T-cell (primary cell): ENCODE measurements at regions not wholly inside any gene's neighbourhood (a gene's known extent, or its start where the extent isn't known, plus 50 kb on each side); places are given as distances from the start of the nearest gene placed in this dataset.
"Not testable (repeated sequence)": the region's sequence is repeated elsewhere in the genome, so short reads cannot be mapped to it uniquely, and the experiment has no call there.

Experiments
- ATAC-seq, 4 experiments: fragments of 200-7000 bp in 3 of 4; fragments of 150-1000 bp in 1 of 4; cut with Tn5 transposase; replicated peaks in 1 of 4; 1 replicate in 3 of 4; 2 replicates in 1 of 4; pipeline ENCODE4 v1.10.0; 2021; ENCODE audit warnings: moderate library complexity in 3 of 4, mild to moderate bottlenecking in 2 of 4, moderate number of reproducible peaks in 1 of 4
- CTCF ChIA-PET, 2 donors: fragments of 300-600 bp; sonication (Branson Sonifier 250); formaldehyde crosslinking; loops; one replicate each; lab custom pipeline; 2022; ENCODE audit warnings: antibody characterized with exemption in 2 of 2; lab: Charles Lee
- POLR2A ChIA-PET, 2 donors: fragments of 300-600 bp; sonication (Branson Sonifier 250); formaldehyde crosslinking; loops; one replicate each; lab custom pipeline; 2022; ENCODE audit warnings: antibody characterized with exemption in 2 of 2; lab: Charles Lee
- DNase-seq, 35 experiments: peaks; one replicate each; pipeline versions ENCODE4 v3.0.0 to v3.0.0-alpha.2; 2013 to 2023
- H3K27ac ChIP-seq: one replicate; pipeline ENCODE4 v1.5.1; 2013; ENCODE audit warnings: low read length
- H3K27me3 ChIP-seq, 2 experiments: replicated peaks in 1 of 2; 1 replicate in 1 of 2; 2 replicates in 1 of 2; pipeline versions ENCODE4 v1.6.1 to v1.7.0; 2013; ENCODE audit warnings: low read length in 1 of 2, mixed read lengths in 1 of 2; ENCODE audit not compliant: control insufficient read depth in 2 of 2, insufficient read depth in 2 of 2; ENCODE audit errors: extremely low read depth in 1 of 2
- H3K36me3 ChIP-seq, 2 donors: 1 replicate in 1 of 2; 2 replicates in 1 of 2; pipeline versions ENCODE4 v1.6.1 to v1.7.0; 2013; ENCODE audit warnings: low read length in 1 of 2; ENCODE audit not compliant: control insufficient read depth in 2 of 2, insufficient read depth in 1 of 2; ENCODE audit errors: extremely low read depth in 1 of 2
- H3K4me1 ChIP-seq, 2 experiments: 1 replicate in 1 of 2; 2 replicates in 1 of 2; pipeline versions ENCODE4 v1.6.1 to v1.7.0; 2013; ENCODE audit warnings: low read length in 2 of 2, mixed read lengths in 1 of 2; ENCODE audit not compliant: insufficient read depth in 2 of 2, control insufficient read depth in 1 of 2; ENCODE audit errors: extremely low read depth in 1 of 2
- H3K4me3 ChIP-seq, 2 donors: 1 replicate in 1 of 2; 2 replicates in 1 of 2; pipeline versions ENCODE4 v1.5.1 to v1.7.0; 2013; ENCODE audit warnings: mild to moderate bottlenecking in 2 of 2, low read length in 1 of 2, moderate library complexity in 1 of 2; ENCODE audit not compliant: control insufficient read depth in 1 of 2; ENCODE audit errors: extremely low read depth in 1 of 2
- H3K9me3 ChIP-seq: 2 replicates; pipeline ENCODE4 v1.7.0; 2013
- H3K27ac Mint-ChIP-seq, 2 donors: one replicate each; pipeline ENCODE4 v1.8.0; 2020 to 2021; ENCODE audit warnings: mild to moderate bottlenecking in 2 of 2, mixed read lengths in 2 of 2
- H3K27me3 Mint-ChIP-seq, 2 donors: one replicate each; pipeline ENCODE4 v1.8.0; 2021 to 2022; ENCODE audit warnings: mixed read lengths in 2 of 2
- H3K36me3 Mint-ChIP-seq: one replicate; pipeline ENCODE4 v1.8.0; 2021; ENCODE audit warnings: mixed read lengths
- H3K4me1 Mint-ChIP-seq, 3 donors: one replicate each; pipeline ENCODE4 v1.8.0; 2020 to 2022; ENCODE audit warnings: mixed read lengths in 3 of 3, mild to moderate bottlenecking in 1 of 3
- H3K4me3 Mint-ChIP-seq, 3 donors: one replicate each; pipeline ENCODE4 v1.8.0; 2020 to 2022; ENCODE audit warnings: mild to moderate bottlenecking in 3 of 3, mixed read lengths in 3 of 3, moderate library complexity in 3 of 3
- H3K9me3 Mint-ChIP-seq, 3 donors: one replicate each; pipeline ENCODE4 v1.8.0; 2020 to 2022; ENCODE audit warnings: mixed read lengths in 3 of 3
- WGBS: methylation state at CpG from one replicate; pipeline ENCODE4 v1.1.5; 2013; ENCODE audit warnings: missing lambda C conversion rate; ENCODE audit not compliant: insufficient coverage; 5-methylcytosine and 5-hydroxymethylcytosine counted together

DNA sequence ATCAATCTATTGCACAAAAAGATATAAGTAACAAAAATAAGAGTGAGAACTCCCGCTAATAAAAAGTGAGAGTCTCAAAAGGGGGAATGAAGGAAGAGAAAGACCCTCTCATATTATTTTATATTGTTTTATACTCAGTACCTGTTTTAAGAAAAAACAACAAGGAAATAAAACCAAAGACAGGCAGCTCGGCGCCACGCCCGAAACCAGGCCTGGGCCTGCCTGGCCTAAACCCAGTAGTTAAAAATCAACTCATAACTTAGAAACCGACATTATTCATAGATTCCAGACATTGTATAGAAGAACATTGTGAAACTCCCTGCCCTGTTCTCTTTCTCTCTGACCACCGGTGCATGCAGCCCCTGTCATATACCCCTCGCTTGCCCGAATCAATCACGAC, 731.8 kb downstream of the COL12A1 start:
- H3K27me3 ChIP-seq, DNase-seq, H3K27ac Mint-ChIP-seq, H3K9me3 ChIP-seq, H3K4me3 ChIP-seq, CTCF ChIA-PET, H3K36me3 ChIP-seq, H3K4me3 Mint-ChIP-seq, H3K27ac ChIP-seq, H3K27me3 Mint-ChIP-seq, POLR2A ChIA-PET, H3K36me3 Mint-ChIP-seq, H3K4me1 Mint-ChIP-seq, ATAC-seq, H3K4me1 ChIP-seq: not testable (repeated sequence)
- WGBS, result 93% methylated on average over 7 of the region's 10 CpGs
- H3K9me3 Mint-ChIP-seq, result peaks cover 0 to 10% (median 0%) of the 10 kb centered on the region in 3 donors

DNA sequence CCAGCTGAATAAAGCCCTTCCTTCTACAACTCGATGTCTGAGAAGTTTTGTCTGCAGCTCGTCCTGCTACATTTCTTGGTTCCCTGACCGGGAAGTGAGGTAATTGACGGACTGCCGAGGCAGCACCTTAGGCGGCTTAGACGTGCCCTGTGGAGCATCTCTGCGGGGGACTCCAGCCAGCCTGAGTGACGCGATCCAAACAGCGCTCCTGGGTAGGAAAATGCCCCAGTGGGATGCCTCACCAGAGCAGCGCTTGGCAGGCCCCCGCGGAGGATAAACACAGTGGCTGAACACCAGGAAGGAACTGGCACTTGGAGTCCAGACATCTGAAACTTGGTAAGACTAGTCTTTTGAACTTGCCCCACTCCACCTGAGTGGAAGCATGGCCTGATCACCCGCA, 737.3 kb downstream of the COL12A1 start:
- H3K9me3 ChIP-seq, H3K4me1 Mint-ChIP-seq, POLR2A ChIA-PET, H3K4me1 ChIP-seq, H3K27me3 ChIP-seq, H3K36me3 Mint-ChIP-seq, H3K4me3 ChIP-seq, CTCF ChIA-PET, H3K4me3 Mint-ChIP-seq, ATAC-seq, H3K36me3 ChIP-seq, H3K27me3 Mint-ChIP-seq, H3K27ac Mint-ChIP-seq, DNase-seq, H3K27ac ChIP-seq: not testable (repeated sequence)
- H3K9me3 Mint-ChIP-seq, result peaks cover 10 to 15% (median 13%) of the 10 kb centered on the region in 3 donors
- 95% methylated on average over 15 of the region's 15 CpGs for WGBS

DNA sequence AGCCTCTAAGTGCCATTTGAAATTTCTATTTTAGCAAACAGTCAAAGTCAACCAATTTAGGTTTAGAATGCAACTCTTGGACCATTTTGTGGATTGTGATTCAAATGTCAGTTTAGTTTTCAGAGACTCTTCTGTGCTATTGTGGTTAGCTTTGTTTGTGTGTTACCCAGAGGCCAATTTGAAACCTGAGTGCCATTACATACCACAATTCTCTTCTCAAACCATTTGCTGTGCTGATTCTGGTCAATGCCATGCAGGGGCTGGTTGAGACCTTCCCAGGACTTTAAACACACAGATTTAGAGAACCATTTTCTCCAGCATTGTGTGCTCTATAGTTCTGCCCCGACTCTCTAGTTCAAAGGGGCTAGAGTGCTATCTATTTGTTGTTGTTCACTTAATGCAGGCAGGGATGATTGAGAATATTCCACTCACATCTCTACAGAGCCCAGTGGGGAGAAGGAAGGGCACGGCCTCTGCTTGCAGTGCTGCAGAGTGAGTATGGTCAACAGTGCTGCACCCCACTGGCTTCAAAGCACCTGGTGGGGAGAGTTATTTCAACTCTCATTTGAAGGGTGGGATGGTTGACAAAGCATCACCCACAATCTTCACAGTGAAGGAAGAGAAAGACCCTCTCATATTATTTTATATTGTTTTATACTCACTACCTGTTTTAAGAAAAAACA, 738.2 kb downstream of the COL12A1 start:
- ChIA-PET CTCF (interaction anchor here in 1 of 2 donors (0.6 kb wide), 1 partner anchor 794 kb away, joined by 4 read pairs; no protein-coding TSS in a partner anchor), POLR2A (no interaction called here)
- ATAC-seq (no peak), DNase-seq (no peak)
- no peak overlapping the region for H3K27ac Mint-ChIP-seq
- no peaks in the 10 kb centered on the region for H3K36me3 Mint-ChIP-seq
- H3K27ac ChIP-seq, result no peak overlapping the region
- no peaks in the 10 kb centered on the region for H3K27me3 Mint-ChIP-seq
- no peaks in the 10 kb centered on the region for H3K9me3 ChIP-seq
- H3K36me3 ChIP-seq, result no peaks in the 10 kb centered on the region
- H3K4me1 ChIP-seq, result no peaks in the 10 kb centered on the region
- H3K9me3 Mint-ChIP-seq, result peaks cover 10 to 16% (median 15%) of the 10 kb centered on the region in 3 donors
- WGBS, result no CpG with 5 or more reads among the region's 2 CpGs
- H3K4me3 ChIP-seq, result no peak overlapping the region
- no peaks in the 10 kb centered on the region for H3K27me3 ChIP-seq
- H3K4me3 Mint-ChIP-seq, result no peak overlapping the region
- H3K4me1 Mint-ChIP-seq, result no peaks in the 10 kb centered on the region

DNA sequence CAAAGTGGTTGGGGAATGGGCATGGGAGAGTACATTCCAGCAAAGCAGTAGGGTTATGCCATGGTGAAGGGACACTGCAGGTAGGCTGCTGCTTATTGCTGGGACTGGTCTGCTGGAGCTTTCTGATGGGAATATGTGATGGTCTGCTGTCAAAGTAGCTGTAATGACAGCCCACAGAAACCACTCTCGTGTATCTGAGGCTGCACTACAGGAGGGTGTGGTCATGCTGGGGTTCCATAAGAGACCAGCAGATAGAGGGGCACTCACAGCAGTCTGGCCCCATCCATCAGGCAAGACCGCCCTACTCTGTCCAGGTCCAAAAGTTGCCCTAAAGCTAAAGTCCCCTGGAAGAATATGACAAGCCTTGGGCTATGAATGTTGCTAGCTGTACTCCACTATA, 739.3 kb downstream of the COL12A1 start:
- ATAC-seq (no peak), DNase-seq (no peak)
- Mint-ChIP-seq H3K27me3 (no peaks in the 10 kb centered on the region), H3K36me3 (no peaks in the 10 kb centered on the region), H3K27ac (no peak overlapping the region), H3K4me1 (no peaks in the 10 kb centered on the region), H3K4me3 (no peak overlapping the region), H3K9me3 (peaks cover 14 to 19% (median 17%) of the 10 kb centered on the region in 3 donors)
- POLR2A ChIA-PET, result no interaction called here
- Histone ChIP-seq H3K4me3 (no peak overlapping the region), H3K9me3 (no peaks in the 10 kb centered on the region), H3K4me1 (no peaks in the 10 kb centered on the region), H3K27me3 (no peaks in the 10 kb centered on the region), H3K27ac (no peak overlapping the region), H3K36me3 (no peaks in the 10 kb centered on the region)
- WGBS, result 67% methylated on average over 1 of the region's 2 CpGs
- CTCF ChIA-PET, result no interaction called here

DNA sequence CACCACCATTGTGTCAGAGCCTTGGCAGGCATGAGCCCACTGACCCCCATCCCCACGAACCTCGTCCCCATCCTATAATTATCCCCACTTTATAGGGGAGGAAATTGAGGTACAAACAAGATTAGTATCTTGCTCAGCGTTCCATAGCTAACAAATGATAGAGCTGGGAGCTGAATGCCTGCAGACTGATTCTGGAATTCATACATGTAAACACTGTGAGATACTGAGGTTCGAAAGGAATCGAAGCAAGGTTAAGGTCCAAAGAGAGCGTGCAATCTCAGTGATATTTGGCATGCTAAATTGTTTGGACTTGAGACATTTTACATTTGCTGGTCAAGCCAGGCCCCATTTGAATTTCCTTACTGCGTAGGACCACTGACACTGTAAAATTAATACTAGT, 746.6 kb downstream of the COL12A1 start:
- 78% methylated on average over 4 of the region's 7 CpGs for WGBS
- POLR2A ChIA-PET, result no interaction called here
- no peak overlapping the region for H3K27ac Mint-ChIP-seq

DNA sequence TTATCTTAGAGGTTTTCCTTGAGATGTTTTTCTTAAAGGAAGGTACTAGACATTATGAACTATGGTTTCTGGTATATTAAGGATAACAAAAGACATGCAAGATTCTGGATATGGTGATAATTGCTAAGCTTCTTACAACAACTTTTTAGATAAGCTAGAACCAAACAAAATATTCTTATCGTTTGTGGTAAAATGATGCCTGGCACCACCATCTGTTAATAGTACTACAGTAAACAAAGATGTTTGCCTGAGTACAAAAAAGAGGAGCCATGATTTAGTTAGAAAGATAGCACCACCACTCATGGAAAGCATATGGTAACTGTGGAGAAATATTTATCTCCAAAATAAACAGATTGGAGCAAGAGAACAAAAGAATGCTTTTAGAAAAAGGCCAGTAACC, 747.3 kb downstream of the COL12A1 start:
- no peak overlapping the region for H3K4me3 ChIP-seq
- H3K36me3 Mint-ChIP-seq, result no peaks in the 10 kb centered on the region
- no peaks in the 10 kb centered on the region for H3K27me3 Mint-ChIP-seq
- POLR2A ChIA-PET, result no interaction called here
- H3K4me1 Mint-ChIP-seq, result no peaks in the 10 kb centered on the region
- ATAC-seq (no peak), DNase-seq (no peak)
- no CpG with 5 or more reads among the region's 1 CpG for WGBS
- H3K4me3 Mint-ChIP-seq, result no peak overlapping the region
- no peak overlapping the region for H3K27ac ChIP-seq
- no peaks in the 10 kb centered on the region for H3K36me3 ChIP-seq
- H3K9me3 ChIP-seq, result no peaks in the 10 kb centered on the region
- no peaks in the 10 kb centered on the region for H3K27me3 ChIP-seq
- H3K27ac Mint-ChIP-seq, result no peak overlapping the region
- H3K9me3 Mint-ChIP-seq, result peaks cover 4 to 17% (median 7%) of the 10 kb centered on the region in 3 donors
- CTCF ChIA-PET, result no interaction called here
- no peaks in the 10 kb centered on the region for H3K4me1 ChIP-seq

More for the DNA sequence above, 746.6 kb downstream of the COL12A1 start:
- CTCF ChIA-PET, result no interaction called here
- Histone ChIP-seq H3K4me1 (no peaks in the 10 kb centered on the region), H3K27ac (no peak overlapping the region), H3K36me3 (no peaks in the 10 kb centered on the region), H3K27me3 (no peaks in the 10 kb centered on the region), H3K4me3 (no peak overlapping the region), H3K9me3 (no peaks in the 10 kb centered on the region)
- Mint-ChIP-seq H3K4me1 (no peaks in the 10 kb centered on the region), H3K27me3 (no peaks in the 10 kb centered on the region), H3K4me3 (no peak overlapping the region), H3K9me3 (peaks cover 4 to 17% (median 9%) of the 10 kb centered on the region in 3 donors), H3K36me3 (no peaks in the 10 kb centered on the region)
- DNase-seq (no peak), ATAC-seq (no peak)

DNA sequence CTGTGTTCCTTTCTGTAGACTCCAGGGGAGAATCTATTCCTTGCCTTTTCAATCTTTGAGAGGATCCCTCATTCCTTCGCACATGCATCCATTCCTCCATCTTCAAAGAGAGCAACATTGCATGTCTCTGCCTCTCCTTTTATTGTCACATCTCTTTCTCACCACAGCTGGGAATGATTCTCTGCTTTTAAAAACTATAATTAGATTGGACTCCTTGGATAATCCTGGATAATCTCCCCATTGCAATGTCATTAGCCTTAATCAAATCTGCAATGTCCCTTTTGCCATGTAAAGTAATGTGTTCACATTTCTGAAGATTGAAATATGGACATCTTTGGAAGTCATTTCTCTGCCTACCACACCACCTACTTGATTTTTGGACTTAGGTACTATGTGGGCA, 750.1 kb downstream of the COL12A1 start:
- no peak overlapping the region for H3K27ac Mint-ChIP-seq
- 100% methylated on average over 1 of the region's 1 CpG for WGBS

More for the DNA sequence above, 750.1 kb downstream of the COL12A1 start:
- no peaks in the 10 kb centered on the region for H3K27me3 ChIP-seq
- no peak overlapping the region for H3K27ac ChIP-seq
- Mint-ChIP-seq H3K4me1 (no peaks in the 10 kb centered on the region), H3K4me3 (no peak overlapping the region), H3K27me3 (no peaks in the 10 kb centered on the region), H3K36me3 (no peaks in the 10 kb centered on the region), H3K9me3 (peaks cover 0 to 14% (median 0%) of the 10 kb centered on the region in 3 donors)
- H3K4me3 ChIP-seq, result no peak overlapping the region
- ATAC-seq, result no peak
- ChIA-PET POLR2A (no interaction called here), CTCF (no interaction called here)
- no peaks in the 10 kb centered on the region for H3K4me1 ChIP-seq
- no peaks in the 10 kb centered on the region for H3K36me3 ChIP-seq
- H3K9me3 ChIP-seq, result no peaks in the 10 kb centered on the region
- no peak for DNase-seq
